HG03095 (cell line): ENCODE measurements at regions not wholly inside any gene's neighbourhood (a gene's known extent, or its start where the extent isn't known, plus 50 kb on each side); places are given as distances from the start of the nearest gene placed in this dataset.

ENCODE experiments used
- ATAC-seq: cut with Tn5 transposase; IDR thresholded peaks from one replicate; pipeline ENCODE4 v1.9.1; 2021; ENCODE audit warnings: moderate library complexity; ENCODE audit not compliant: unreplicated experiment

GRCh38 chr3:170753421-170754310 lies 116.3 kb downstream of the RPL22L1 start:
- no peak for ATAC-seq

DNA sequence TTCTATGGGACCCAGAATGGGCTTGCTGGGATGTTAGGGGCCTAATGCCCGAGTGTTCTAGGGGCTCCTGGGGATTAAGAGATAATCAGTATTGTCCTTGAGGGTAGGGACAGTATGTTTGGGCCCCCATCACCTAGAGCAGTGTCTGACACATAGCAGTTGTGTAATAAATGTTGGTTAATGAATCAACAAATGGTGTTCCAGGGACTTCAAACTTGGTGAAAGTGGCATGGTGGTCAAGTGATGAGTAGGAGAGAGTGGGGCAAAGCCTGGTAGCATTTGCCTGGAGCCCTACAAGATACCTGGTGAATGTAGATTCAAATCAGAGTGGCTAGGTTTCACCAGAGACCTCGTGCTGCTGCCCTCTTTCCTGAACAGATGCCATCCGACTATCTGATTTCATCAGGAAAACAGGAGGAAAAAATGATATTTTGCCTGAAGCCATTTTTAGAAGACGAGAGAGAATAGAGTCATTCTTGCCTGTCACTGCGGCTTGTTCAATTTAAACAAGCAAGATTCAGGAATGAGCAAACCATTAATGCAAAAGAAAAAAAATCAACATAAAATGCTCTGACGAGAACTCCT lies 117.3 kb downstream of the RPL22L1 start:
- no peak for ATAC-seq

GRCh38 chr3:170751899-170752293 lies 118.1 kb downstream of the RPL22L1 start:
- no peak for ATAC-seq

DNA sequence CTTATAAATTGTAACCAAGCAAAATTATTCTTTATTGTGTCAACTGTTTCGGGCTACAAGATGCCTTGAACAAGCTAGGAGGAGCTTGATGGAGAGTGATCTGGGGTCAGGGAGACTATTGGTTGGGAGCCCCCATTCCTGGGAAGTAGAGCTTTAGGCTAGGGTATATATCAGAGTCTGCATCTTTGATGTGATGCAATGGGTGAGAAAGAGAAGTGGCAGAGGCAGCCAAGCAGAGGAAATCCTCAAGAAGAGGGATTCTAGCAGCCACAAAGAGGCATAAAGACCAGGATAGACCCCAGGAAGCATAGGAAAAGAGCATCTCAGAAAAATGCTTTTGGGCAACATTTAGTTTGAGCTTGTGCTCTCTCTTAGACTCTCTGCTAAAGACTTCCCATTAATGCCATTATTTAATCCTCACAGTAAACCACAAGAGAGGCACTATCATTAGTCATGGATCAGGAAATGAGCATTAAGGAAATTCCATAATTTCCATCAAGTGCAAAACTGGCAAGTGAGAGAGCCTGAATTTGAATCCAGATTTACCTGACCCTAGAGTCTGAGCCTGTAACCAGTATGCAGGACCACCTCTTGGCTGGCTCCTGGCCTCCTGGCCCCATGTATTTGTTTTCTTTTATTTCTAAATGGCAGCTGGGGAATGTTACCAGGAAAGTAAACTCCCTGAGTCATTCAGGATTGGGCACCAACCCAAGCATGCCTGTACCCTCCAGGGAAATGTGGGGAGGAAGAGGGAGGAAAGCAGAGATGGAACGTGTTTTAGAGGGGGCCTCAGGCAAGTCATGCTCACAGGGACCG lies 118.7 kb downstream of the RPL22L1 start:
- ATAC-seq, result no peak

- ATAC-seq, result no peak
These were observed 119.5 kb downstream of the RPL22L1 start for GRCh38 chr3:170750478-170750830.

- no peak for ATAC-seq
These were observed 120.1 kb downstream of the RPL22L1 start for GRCh38 chr3:170749765-170750477.

- no peak for ATAC-seq
These were observed 120.8 kb downstream of the RPL22L1 start for GRCh38 chr3:170749185-170749584.

DNA sequence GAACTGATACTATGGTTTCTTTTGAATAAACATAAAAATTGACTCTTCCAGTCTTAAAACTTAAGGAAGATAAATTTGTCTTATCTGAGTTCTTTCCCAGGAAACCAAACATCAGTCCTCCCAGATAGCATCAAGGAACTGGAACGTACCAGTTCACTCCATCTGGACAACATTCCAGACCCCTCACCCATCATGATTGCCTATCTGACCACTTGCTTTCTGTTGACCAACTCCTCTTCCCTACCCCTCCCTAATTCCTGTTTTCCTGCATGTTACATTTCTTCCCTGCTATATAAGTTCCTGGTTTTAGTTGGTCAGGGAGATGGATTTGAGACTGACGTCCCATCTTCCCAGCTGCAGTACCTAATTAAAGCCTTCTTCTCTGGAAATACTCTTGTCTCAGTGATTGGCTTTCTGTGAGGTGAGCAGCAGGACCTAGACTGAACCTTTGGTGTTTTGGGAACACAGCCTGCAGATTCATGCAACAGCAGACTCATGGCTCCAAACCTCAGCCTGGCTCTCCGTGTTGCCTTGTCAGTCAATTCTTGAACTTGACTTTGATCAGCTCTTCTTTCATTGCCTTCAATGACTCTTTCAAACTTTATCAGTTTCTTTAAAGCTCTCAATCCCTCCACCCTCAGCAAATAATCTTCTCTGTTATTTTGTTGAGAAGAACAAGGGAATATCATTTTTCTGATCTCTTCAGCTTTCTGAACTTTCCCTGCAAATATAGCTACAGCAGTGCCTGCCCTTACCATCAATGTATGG lies 123.6 kb downstream of the RPL22L1 start:
- ATAC-seq, result no peak

DNA sequence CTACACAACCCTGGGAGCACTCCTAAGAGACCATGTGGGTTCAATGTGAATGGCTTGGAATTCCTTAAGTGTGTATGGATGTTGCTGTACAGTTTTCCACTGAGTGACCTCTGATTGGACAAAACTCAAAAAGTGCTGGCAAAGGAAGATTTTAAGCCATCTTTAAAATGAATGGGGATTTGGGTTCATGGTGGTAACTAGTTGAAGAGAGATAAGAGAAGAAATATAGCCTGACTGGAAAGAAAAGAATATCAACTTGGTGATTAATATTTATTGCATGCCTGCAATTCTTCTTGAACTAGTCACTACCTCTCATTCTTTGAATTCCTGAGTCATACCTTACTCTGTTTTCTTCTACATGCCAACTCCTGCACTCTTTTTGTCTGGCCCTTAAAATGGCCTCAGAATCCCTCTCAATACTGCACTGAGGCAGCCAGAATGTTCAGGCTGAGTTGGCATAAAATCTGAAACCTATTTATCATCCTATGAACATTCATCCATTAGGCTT lies 124.7 kb downstream of the RPL22L1 start:
- no peak for ATAC-seq

- ATAC-seq, result no peak
These were observed 128.1 kb downstream of the RPL22L1 start for GRCh38 chr3:170741756-170742529.

DNA sequence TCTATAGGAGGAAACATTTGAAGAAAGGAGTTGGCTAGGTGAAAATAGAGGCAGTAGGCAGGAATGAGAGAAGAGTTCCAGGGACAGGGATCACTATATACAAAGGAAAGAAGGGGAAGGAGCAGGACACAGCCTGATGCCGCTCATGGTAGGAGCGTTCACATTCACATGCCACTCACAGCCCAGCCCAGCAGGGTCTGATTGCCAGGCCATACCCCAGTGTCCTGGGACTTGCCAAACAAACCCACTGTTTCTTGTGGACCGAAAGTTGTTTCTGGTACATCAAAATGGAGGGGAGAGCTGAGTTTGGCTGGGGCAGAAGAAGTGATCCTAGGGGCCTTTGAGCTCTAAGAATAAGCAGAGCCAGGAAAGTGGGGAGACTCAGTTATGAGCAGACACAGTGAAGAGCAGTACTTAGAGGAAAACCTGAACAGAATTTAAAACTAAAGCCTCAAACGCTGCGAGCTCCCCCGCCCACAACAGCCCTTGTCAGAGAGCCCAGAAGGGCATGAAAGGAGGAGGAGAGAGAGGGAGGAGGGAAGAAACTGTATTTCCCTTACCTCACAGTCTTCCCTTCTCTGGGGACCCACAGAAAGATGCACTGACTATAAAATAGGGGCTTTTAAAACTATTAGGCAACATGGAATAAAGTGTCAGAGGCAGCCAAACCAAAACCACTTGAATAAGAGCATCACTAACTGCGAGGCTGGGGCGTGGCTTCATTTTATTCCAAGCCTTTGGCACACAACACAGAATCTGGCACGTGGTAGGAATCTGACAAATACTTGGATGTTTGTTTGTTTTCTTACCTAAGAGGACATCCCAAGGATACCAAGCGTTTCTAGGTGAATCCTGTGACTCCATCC lies 129.0 kb downstream of the RPL22L1 start:
- ATAC-seq, result no peak

GRCh38 chr3:170740285-170740684 lies 129.7 kb downstream of the RPL22L1 start:
- ATAC-seq, result no peak

- no peak for ATAC-seq
These were observed 130.6 kb downstream of the RPL22L1 start for GRCh38 chr3:170739410-170739809.

DNA sequence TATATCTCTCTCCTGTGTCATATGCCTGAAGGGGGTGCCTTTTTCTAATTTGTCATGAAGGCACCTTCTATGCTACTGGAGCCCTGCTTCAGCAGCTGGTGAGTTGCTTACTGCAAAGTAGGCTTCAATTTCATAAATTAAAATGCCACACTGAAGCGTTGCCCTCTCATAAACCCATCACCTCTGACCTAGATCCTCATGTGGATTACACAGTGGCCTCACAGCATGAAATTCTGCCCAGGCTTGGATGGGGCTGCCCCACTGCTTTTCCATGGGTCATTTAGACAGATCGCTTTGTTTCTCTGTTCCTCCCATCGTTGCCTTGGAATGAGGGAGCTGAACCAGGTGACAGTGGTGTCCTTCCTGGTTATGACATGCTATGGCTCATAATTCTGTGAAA lies 131.2 kb downstream of the RPL22L1 start:
- ATAC-seq, result no peak

DNA sequence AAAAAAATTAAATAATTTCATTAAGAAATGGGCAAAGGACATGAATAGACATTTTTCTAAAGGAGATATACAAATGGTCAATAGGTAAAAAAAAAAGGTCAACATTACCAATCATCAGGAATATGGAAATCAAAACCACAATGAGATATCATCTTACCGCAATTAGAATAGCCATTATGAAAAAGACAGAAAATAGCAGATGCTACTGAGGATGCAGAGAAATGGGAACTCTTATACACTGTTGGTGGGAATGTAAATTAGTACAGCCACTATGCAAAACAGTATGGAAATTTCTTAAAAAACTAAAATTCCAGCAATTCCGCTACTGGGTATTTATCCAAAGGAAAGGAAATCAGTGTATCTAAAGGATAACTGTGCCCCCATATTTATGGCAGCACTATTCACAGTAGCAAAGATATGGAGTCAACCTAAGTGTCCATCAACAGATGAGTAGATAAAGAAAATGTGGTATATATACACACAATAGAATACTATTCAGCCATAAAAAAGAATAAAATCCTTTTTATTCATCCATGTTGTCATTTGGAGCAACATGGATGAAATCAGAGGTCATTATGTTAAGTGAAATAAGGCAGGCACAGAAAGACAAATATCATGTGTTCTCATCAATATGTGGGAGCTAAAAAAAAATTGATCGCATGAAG lies 132.4 kb downstream of the RPL22L1 start:
- ATAC-seq, result no peak

- no peak for ATAC-seq
These were observed 134.2 kb downstream of the RPL22L1 start for GRCh38 chr3:170735821-170736220.

DNA sequence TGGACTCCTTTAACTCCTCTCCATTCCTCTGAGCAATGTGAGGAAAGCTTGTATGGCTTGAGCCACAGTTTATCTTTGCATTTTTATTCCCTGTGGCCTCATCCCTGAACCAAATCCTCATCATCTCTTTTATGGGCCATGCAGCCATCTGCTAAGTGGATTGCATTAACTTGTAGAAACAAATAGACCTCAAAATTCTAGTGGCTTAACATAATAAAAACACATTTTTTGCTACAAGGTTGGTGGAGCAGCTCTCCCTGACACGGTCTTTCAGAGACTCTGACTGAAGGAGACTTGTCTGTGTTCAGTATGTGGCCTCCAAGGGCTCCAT lies 135.3 kb downstream of the RPL22L1 start:
- no peak for ATAC-seq
